ENCODE measurements at regions not wholly inside any gene's neighbourhood (a gene's known extent, or its start where the extent isn't known, plus 50 kb on each side); places are given as distances from the start of the nearest gene placed in this dataset.
"Not testable (repeated sequence)": the region's sequence is repeated elsewhere in the genome, so short reads cannot be mapped to it uniquely, and the experiment has no call there.

- no peak for TF ChIP-seq ZNF274 (IDR thresholded peaks at IDR 0.05; ENCODE audit: low read depth, low read length)
- no peak overlapping the region for H3K4me3 ChIP-seq (ENCODE audit: low read length)
Measured at GRCh38 chr17:64779376-64780095, 117.4 kb upstream of the SMURF2 start.

- H3K4me3 ChIP-seq (ENCODE audit: low read length) = not testable (repeated sequence)
Measured at GRCh38 chr17:64779098-64779375, 116.9 kb upstream of the SMURF2 start.

GRCh38 chr17:64778240-64779097 lies 116.4 kb upstream of the SMURF2 start:
- H3K4me3 ChIP-seq (ENCODE audit: low read length) = no peak overlapping the region

GRCh38 chr17:64777415-64778239 lies 115.5 kb upstream of the SMURF2 start:
- no peak overlapping the region; the same call in 1 of the 2 replicates for H3K4me3 ChIP-seq (ENCODE audit: low read length)
- no peak for TF ChIP-seq ZNF274 (IDR thresholded peaks at IDR 0.05; ENCODE audit: low read depth, low read length)

More at GRCh38 chr17:64778240-64779097, 116.4 kb upstream of the SMURF2 start:
- TF ChIP-seq ZNF274 (IDR thresholded peaks at IDR 0.05; ENCODE audit: low read depth, low read length) = no peak

- H3K4me3 ChIP-seq (ENCODE audit: low read length) = not testable (repeated sequence)
Measured at GRCh38 chr17:64776720-64777414, 114.8 kb upstream of the SMURF2 start.

GRCh38 chr17:64775701-64776570 lies 113.8 kb upstream of the SMURF2 start:
- no peak overlapping the region for H3K4me3 ChIP-seq (ENCODE audit: low read length)
- no peak for TF ChIP-seq ZNF274 (IDR thresholded peaks at IDR 0.05; ENCODE audit: low read depth, low read length)

GRCh38 chr17:64774888-64775540 lies 112.9 kb upstream of the SMURF2 start:
- H3K4me3 ChIP-seq (ENCODE audit: low read length) = no peak overlapping the region
- TF ChIP-seq ZNF274 (IDR thresholded peaks at IDR 0.05; ENCODE audit: low read depth, low read length) = no peak

- H3K4me3 ChIP-seq (ENCODE audit: low read length) = no peak overlapping the region
- TF ChIP-seq ZNF274 (IDR thresholded peaks at IDR 0.05; ENCODE audit: low read depth, low read length) = no peak
Measured at GRCh38 chr17:64773836-64774761, 112.0 kb upstream of the SMURF2 start.

GRCh38 chr17:64773386-64773835 lies 111.3 kb upstream of the SMURF2 start:
- no peak overlapping the region for H3K4me3 ChIP-seq (ENCODE audit: low read length)

GRCh38 chr17:64772845-64773299 lies 110.8 kb upstream of the SMURF2 start:
- TF ChIP-seq ZNF274 (IDR thresholded peaks at IDR 0.05; ENCODE audit: low read depth, low read length) = no peak
- H3K4me3 ChIP-seq (ENCODE audit: low read length) = no peak overlapping the region

More at GRCh38 chr17:64773386-64773835, 111.3 kb upstream of the SMURF2 start:
- TF ChIP-seq ZNF274 (IDR thresholded peaks at IDR 0.05; ENCODE audit: low read depth, low read length) = no peak

GRCh38 chr17:64771980-64772844 lies 110.1 kb upstream of the SMURF2 start:
- no peak for TF ChIP-seq ZNF274 (IDR thresholded peaks at IDR 0.05; ENCODE audit: low read depth, low read length)

More at GRCh38 chr17:64771980-64772844, 110.1 kb upstream of the SMURF2 start:
- no peak overlapping the region for H3K4me3 ChIP-seq (ENCODE audit: low read length)

Data from GM08714 (cell line).